ENCODE measurements at regions not wholly inside any gene's neighbourhood (a gene's known extent, or its start where the extent isn't known, plus 50 kb on each side); places are given as distances from the start of the nearest gene placed in this dataset.
A peak's percentile ranks its signal among the peaks of the same experiment; 100 is the strongest.

- Mint-ChIP-seq H3K4me3 (no peak overlapping the region), H3K4me1 (peaks cover 28% of the 10 kb centered on the region), H3K36me3 (ENCODE audit: low read depth) (no peaks in the 10 kb centered on the region), H3K9me3 (no peaks in the 10 kb centered on the region), H3K27ac (no peak overlapping the region), H3K27me3 (no peaks in the 10 kb centered on the region)
- DNase-seq, result no peak
- ATAC-seq, result no peak
Observed at GRCh38 chr9:89718176-89718575, 113.4 kb downstream of the GADD45G start.

- DNase-seq (no peak), ATAC-seq (no peak)
- Mint-ChIP-seq H3K4me1 (peaks cover 28% of the 10 kb centered on the region), H3K9me3 (no peaks in the 10 kb centered on the region), H3K27ac (no peak overlapping the region), H3K4me3 (no peak overlapping the region), H3K36me3 (ENCODE audit: low read depth) (no peaks in the 10 kb centered on the region), H3K27me3 (no peaks in the 10 kb centered on the region)
Observed at GRCh38 chr9:89718651-89719050, 113.8 kb downstream of the GADD45G start.

- no peak overlapping the region for H3K27ac Mint-ChIP-seq
- H3K9me3 Mint-ChIP-seq, result no peaks in the 10 kb centered on the region
- H3K4me3 Mint-ChIP-seq, result no peak overlapping the region
- H3K4me1 Mint-ChIP-seq, result peaks cover 24% of the 10 kb centered on the region
- no peaks in the 10 kb centered on the region for H3K27me3 Mint-ChIP-seq
- ATAC-seq (no peak), DNase-seq (no peak)
- H3K36me3 Mint-ChIP-seq (ENCODE audit: low read depth), result no peaks in the 10 kb centered on the region
Observed at GRCh38 chr9:89719202-89719601, 114.4 kb downstream of the GADD45G start.

GRCh38 chr9:89720696-89721175 lies 115.9 kb downstream of the GADD45G start:
- Mint-ChIP-seq H3K27ac (no peak overlapping the region), H3K36me3 (ENCODE audit: low read depth) (no peaks in the 10 kb centered on the region), H3K4me1 (peaks cover 9% of the 10 kb centered on the region), H3K9me3 (peaks cover 4% of the 10 kb centered on the region), H3K27me3 (no peaks in the 10 kb centered on the region), H3K4me3 (no peak overlapping the region)
- no peak for ATAC-seq
- DNase-seq, result no peak

GRCh38 chr9:89721176-89721700 lies 116.4 kb downstream of the GADD45G start:
- ATAC-seq (no peak), DNase-seq (no peak)
- Mint-ChIP-seq H3K36me3 (ENCODE audit: low read depth) (no peaks in the 10 kb centered on the region), H3K9me3 (peaks cover 4% of the 10 kb centered on the region), H3K27me3 (no peaks in the 10 kb centered on the region), H3K27ac (no peak overlapping the region), H3K4me1 (peaks cover 6% of the 10 kb centered on the region), H3K4me3 (no peak overlapping the region)

GRCh38 chr9:89721971-89722530 lies 117.2 kb downstream of the GADD45G start:
- DNase-seq, result no peak
- peaks cover 4% of the 10 kb centered on the region for H3K9me3 Mint-ChIP-seq
- no peak for ATAC-seq
- H3K4me3 Mint-ChIP-seq, result no peak overlapping the region
- no peaks in the 10 kb centered on the region for H3K4me1 Mint-ChIP-seq
- no peaks in the 10 kb centered on the region for H3K36me3 Mint-ChIP-seq (ENCODE audit: low read depth)
- H3K27me3 Mint-ChIP-seq, result no peaks in the 10 kb centered on the region
- H3K27ac Mint-ChIP-seq, result no peak overlapping the region

GRCh38 chr9:89722712-89723111 lies 117.9 kb downstream of the GADD45G start:
- Mint-ChIP-seq H3K27me3 (no peaks in the 10 kb centered on the region), H3K36me3 (ENCODE audit: low read depth) (no peaks in the 10 kb centered on the region), H3K4me1 (no peaks in the 10 kb centered on the region), H3K4me3 (no peak overlapping the region), H3K9me3 (peaks cover 4% of the 10 kb centered on the region), H3K27ac (no peak overlapping the region)
- DNase-seq (no peak), ATAC-seq (no peak)

- DNase-seq (no peak), ATAC-seq (no peak)
- Mint-ChIP-seq H3K9me3 (peaks cover 4% of the 10 kb centered on the region), H3K27me3 (no peaks in the 10 kb centered on the region), H3K36me3 (ENCODE audit: low read depth) (no peaks in the 10 kb centered on the region), H3K4me3 (no peak overlapping the region), H3K4me1 (no peaks in the 10 kb centered on the region), H3K27ac (no peak overlapping the region)
Observed at GRCh38 chr9:89723469-89724100, 118.8 kb downstream of the GADD45G start.

GRCh38 chr9:89724659-89725058 lies 119.8 kb downstream of the GADD45G start:
- Mint-ChIP-seq H3K4me1 (no peaks in the 10 kb centered on the region), H3K36me3 (ENCODE audit: low read depth) (no peaks in the 10 kb centered on the region), H3K9me3 (peaks cover 4% of the 10 kb centered on the region), H3K27ac (no peak overlapping the region), H3K27me3 (no peaks in the 10 kb centered on the region), H3K4me3 (no peak overlapping the region)
- DNase-seq (no peak), ATAC-seq (no peak)

- Mint-ChIP-seq H3K9me3 (peaks cover 4% of the 10 kb centered on the region), H3K4me1 (no peaks in the 10 kb centered on the region), H3K36me3 (ENCODE audit: low read depth) (no peaks in the 10 kb centered on the region), H3K4me3 (no peak overlapping the region), H3K27me3 (no peaks in the 10 kb centered on the region), H3K27ac (no peak overlapping the region)
- ATAC-seq (no peak), DNase-seq (no peak)
Observed at GRCh38 chr9:89725271-89725670, 120.5 kb downstream of the GADD45G start.

GRCh38 chr9:89729954-89730530 lies 125.2 kb downstream of the GADD45G start:
- peaks cover 4% of the 10 kb centered on the region for H3K9me3 Mint-ChIP-seq
- H3K4me1 Mint-ChIP-seq, result no peaks in the 10 kb centered on the region
- DNase-seq, result no peak
- H3K36me3 Mint-ChIP-seq (ENCODE audit: low read depth), result no peaks in the 10 kb centered on the region
- ATAC-seq, result peak; percentile 30
- no peak overlapping the region for H3K27ac Mint-ChIP-seq
- H3K4me3 Mint-ChIP-seq, result no peak overlapping the region
- no peaks in the 10 kb centered on the region for H3K27me3 Mint-ChIP-seq

- no peak overlapping the region for H3K4me3 Mint-ChIP-seq
- no peaks in the 10 kb centered on the region for H3K9me3 Mint-ChIP-seq
Observed at GRCh38 chr9:89730715-89731114, 125.9 kb downstream of the GADD45G start.

GRCh38 chr9:89731262-89732182 lies 126.7 kb downstream of the GADD45G start:
- ATAC-seq (peak; percentile 76), DNase-seq (no peak)
- H3K4me1 Mint-ChIP-seq, result no peaks in the 10 kb centered on the region
- no peak overlapping the region for H3K27ac Mint-ChIP-seq
- H3K36me3 Mint-ChIP-seq (ENCODE audit: low read depth), result no peaks in the 10 kb centered on the region
- H3K9me3 Mint-ChIP-seq, result no peaks in the 10 kb centered on the region
- H3K27me3 Mint-ChIP-seq, result no peaks in the 10 kb centered on the region
- no peak overlapping the region for H3K4me3 Mint-ChIP-seq

More at GRCh38 chr9:89730715-89731114, 125.9 kb downstream of the GADD45G start:
- H3K27ac Mint-ChIP-seq, result no peak overlapping the region
- DNase-seq, result no peak
- ATAC-seq, result no peak
- H3K36me3 Mint-ChIP-seq (ENCODE audit: low read depth), result no peaks in the 10 kb centered on the region
- H3K27me3 Mint-ChIP-seq, result no peaks in the 10 kb centered on the region
- no peaks in the 10 kb centered on the region for H3K4me1 Mint-ChIP-seq

GRCh38 chr9:89732295-89732938 lies 127.6 kb downstream of the GADD45G start:
- ATAC-seq, result no peak
- no peak for DNase-seq

More at GRCh38 chr9:89732295-89732938, 127.6 kb downstream of the GADD45G start:
- H3K27me3 Mint-ChIP-seq, result no peaks in the 10 kb centered on the region
- H3K27ac Mint-ChIP-seq, result no peak overlapping the region
- no peak overlapping the region for H3K4me3 Mint-ChIP-seq
- H3K36me3 Mint-ChIP-seq (ENCODE audit: low read depth), result no peaks in the 10 kb centered on the region
- no peaks in the 10 kb centered on the region for H3K4me1 Mint-ChIP-seq
- no peaks in the 10 kb centered on the region for H3K9me3 Mint-ChIP-seq

Data from activated naive CD8-positive, alpha-beta T cell treated with anti-CD3 and anti-CD28 coated beads, Interleukin-2, amount 50 U/mL, for 24 hours (primary cell).